ENCODE measurements at regions not wholly inside any gene's neighbourhood (a gene's known extent, or its start where the extent isn't known, plus 50 kb on each side); places are given as distances from the start of the nearest gene placed in this dataset.
"Not testable (repeated sequence)": the region's sequence is repeated elsewhere in the genome, so short reads cannot be mapped to it uniquely, and the experiment has no call there.

GRCh38 chr17:77087650-77088454 lies 52.9 kb upstream of the SEC14L1 start:
- no peak for FAIRE-seq

GRCh38 chr17:77088455-77089123 lies 52.2 kb upstream of the SEC14L1 start:
- no peak for FAIRE-seq

GRCh38 chr17:77089124-77089490 lies 51.7 kb upstream of the SEC14L1 start:
- FAIRE-seq, result no peak

- not testable (repeated sequence) for FAIRE-seq
Observed at GRCh38 chr17:77089949-77090348, 50.8 kb upstream of the SEC14L1 start.

- no peak for FAIRE-seq
Observed at GRCh38 chr17:77090476-77090875, 50.3 kb upstream of the SEC14L1 start.

Data from A204.1 (cell line).